Transverse colon (tissue), 4 donors: ENCODE measurements at regions not wholly inside any gene's neighbourhood (a gene's known extent, or its start where the extent isn't known, plus 50 kb on each side); places are given as distances from the start of the nearest gene placed in this dataset.

Experiments used
- DNase-seq: peaks from one replicate; pipeline ENCODE4 v3.0.0-alpha.2; 2019
- H3K27ac ChIP-seq, 4 donors: fragments of 200-600 bp; sonication (generic); 2 replicates each; pipeline ENCODE4 v1.5.1; 2016 to 2018; ENCODE audit warnings: inconsistent platforms in 4 of 4
- H3K27me3 ChIP-seq: fragments of 200-600 bp; sonication (generic); 2 replicates; pipeline ENCODE4 v1.5.1; 2017; ENCODE audit warnings: inconsistent platforms
- H3K36me3 ChIP-seq, 4 donors: fragments of 200-600 bp; sonication (generic); 2 replicates each; pipeline ENCODE4 v1.5.1; 2017 to 2019; ENCODE audit warnings: inconsistent platforms in 4 of 4
- H3K4me1 ChIP-seq, 4 donors: fragments of 200-600 bp; sonication (generic); 2 replicates each; pipeline ENCODE4 v1.5.1; 2017 to 2020; ENCODE audit warnings: inconsistent platforms in 4 of 4
- H3K4me3 ChIP-seq, 4 donors: fragments of 200-600 bp; sonication (generic); 1 replicate in 1 of 4; 2 replicates in 3 of 4; pipeline versions ENCODE4 v1.5.1 to v1.6.1; 2017 to 2019; ENCODE audit warnings: inconsistent platforms in 4 of 4
- H3K9me3 ChIP-seq, 2 donors: fragments of 200-600 bp; sonication (generic); 2 replicates each; pipeline ENCODE4 v1.5.1; 2017 to 2019; ENCODE audit warnings: inconsistent platforms in 2 of 2
- EP300 ChIP-seq: sonication (generic); formaldehyde crosslinking; IDR thresholded peaks from one replicate; pipeline ENCODE4 v1.6.1; 2017; ENCODE audit warnings: antibody characterized with exemption, low read depth
- POLR2A ChIP-seq: fragments of 450-650 bp; IDR thresholded peaks from one replicate; pipeline ENCODE4 v1.6.1; 2016; ENCODE audit warnings: antibody characterized with exemption, mild to moderate bottlenecking, moderate library complexity
- POLR2AphosphoS5 ChIP-seq, 3 donors: sonication (generic); formaldehyde crosslinking; IDR thresholded peaks; one replicate each; pipeline ENCODE4 v1.6.1; 2016; ENCODE audit warnings: antibody characterized with exemption in 3 of 3
- WGBS, 2 donors: methylation state at CpG; one replicate each; pipeline ENCODE4 v1.1.5; 2018; ENCODE audit warnings: low coverage in 1 of 2; 5-methylcytosine and 5-hydroxymethylcytosine counted together
- in situ Hi-C, 4 donors: fragments of 200-750 bp; cut with MboI; loops; one replicate each; pipeline versions ENCODE4 v1.15.0 to v1.15.1; 2017; ENCODE audit warnings: low sequenced_read_pairs in 3 of 4, low pct_ligation_motif_present in 1 of 4, low pct_unique_long_range_greater_than_20kb in 1 of 4
- intact Hi-C: fragments of 100-400 bp; cut with DNase I; formaldehyde crosslinking; loops from one replicate; pipeline ENCODE4 v1.15.1; 2023; ENCODE audit warnings: low total_unique reads
- TF ChIP-seq, protein P1 (sequence below), 5 experiments: fragments of 200-600 bp in 3 of 5; fragments of 450-650 bp in 2 of 5; sonication (generic) in 3 of 5; IDR thresholded peaks; 1 replicate in 2 of 5; 2 replicates in 3 of 5; pipeline ENCODE4 v1.5.1; 2016 to 2017; ENCODE audit warnings: antibody characterized with exemption in 5 of 5, inconsistent platforms in 3 of 5, mild to moderate bottlenecking in 2 of 5, moderate library complexity in 1 of 5

DNA sequence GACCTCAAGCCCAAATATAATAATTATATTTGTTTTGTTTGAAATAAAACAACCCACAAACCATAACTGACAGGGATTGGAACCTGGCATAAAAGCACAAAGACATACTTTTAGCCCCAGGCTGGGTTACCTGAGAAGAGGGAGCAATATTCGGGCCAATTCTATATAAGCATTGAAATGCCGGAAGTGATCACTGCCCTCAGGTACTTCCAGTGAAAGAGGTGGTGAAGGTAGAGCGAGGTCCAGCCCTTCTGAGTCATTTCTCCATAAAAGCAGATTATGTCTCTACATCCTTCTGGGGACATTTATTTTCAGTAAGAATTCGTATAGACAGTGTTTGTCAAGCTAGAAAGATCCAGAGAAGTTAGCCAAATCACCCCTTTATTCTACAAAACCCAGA, 59.6 kb downstream of the GCNT4 start:
- no peaks in the 10 kb centered on the region for H3K4me1 ChIP-seq
- H3K4me3 ChIP-seq, result no peak overlapping the region
- no peaks in the 10 kb centered on the region for H3K36me3 ChIP-seq
- H3K9me3 ChIP-seq, result no peaks in the 10 kb centered on the region
- no peaks in the 10 kb centered on the region for H3K27me3 ChIP-seq
- no peak for DNase-seq
- 70 to 89% methylated on average over 3 to 4 of the region's 4 CpGs for WGBS, 2 donors
- no peak overlapping the region for H3K27ac ChIP-seq
- TF ChIP-seq EP300 (no peak), POLR2A (no peak), POLR2AphosphoS5 (IDR thresholded peaks at IDR 0.05) (no peak)
- TF ChIP-seq, protein P1, sequence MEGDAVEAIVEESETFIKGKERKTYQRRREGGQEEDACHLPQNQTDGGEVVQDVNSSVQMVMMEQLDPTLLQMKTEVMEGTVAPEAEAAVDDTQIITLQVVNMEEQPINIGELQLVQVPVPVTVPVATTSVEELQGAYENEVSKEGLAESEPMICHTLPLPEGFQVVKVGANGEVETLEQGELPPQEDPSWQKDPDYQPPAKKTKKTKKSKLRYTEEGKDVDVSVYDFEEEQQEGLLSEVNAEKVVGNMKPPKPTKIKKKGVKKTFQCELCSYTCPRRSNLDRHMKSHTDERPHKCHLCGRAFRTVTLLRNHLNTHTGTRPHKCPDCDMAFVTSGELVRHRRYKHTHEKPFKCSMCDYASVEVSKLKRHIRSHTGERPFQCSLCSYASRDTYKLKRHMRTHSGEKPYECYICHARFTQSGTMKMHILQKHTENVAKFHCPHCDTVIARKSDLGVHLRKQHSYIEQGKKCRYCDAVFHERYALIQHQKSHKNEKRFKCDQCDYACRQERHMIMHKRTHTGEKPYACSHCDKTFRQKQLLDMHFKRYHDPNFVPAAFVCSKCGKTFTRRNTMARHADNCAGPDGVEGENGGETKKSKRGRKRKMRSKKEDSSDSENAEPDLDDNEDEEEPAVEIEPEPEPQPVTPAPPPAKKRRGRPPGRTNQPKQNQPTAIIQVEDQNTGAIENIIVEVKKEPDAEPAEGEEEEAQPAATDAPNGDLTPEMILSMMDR (IDR thresholded peaks at IDR 0.05), result no peak
- intact Hi-C loops, result no loop called here
- in situ Hi-C loops, result no loop called here

DNA sequence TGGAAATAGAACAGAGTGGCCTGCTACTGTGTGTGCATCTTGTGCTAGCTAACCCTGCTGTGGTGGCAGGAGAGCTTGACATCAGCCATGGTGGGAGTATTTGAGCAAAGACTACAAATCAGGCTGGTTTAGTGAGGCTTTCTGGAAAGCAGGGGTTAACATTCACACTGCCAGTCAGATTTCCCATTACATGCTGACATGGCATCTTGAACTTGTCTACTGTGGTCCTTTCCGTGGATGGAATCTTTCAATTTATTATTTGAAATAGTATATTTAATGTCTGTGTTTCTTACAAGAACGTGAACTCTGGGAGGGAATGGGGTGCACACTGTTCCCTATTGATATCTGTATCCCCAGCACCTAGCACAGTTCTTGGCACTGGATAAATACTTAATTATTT, 60.8 kb downstream of the GCNT4 start:
- Histone ChIP-seq H3K9me3 (no peaks in the 10 kb centered on the region), H3K27me3 (no peaks in the 10 kb centered on the region), H3K27ac (no peak overlapping the region), H3K4me1 (no peaks in the 10 kb centered on the region), H3K4me3 (no peak overlapping the region), H3K36me3 (no peaks in the 10 kb centered on the region)
- WGBS, 2 donors, result 92 to 93% methylated on average over 2 of the region's 2 CpGs
- TF ChIP-seq, protein P1 (IDR thresholded peaks at IDR 0.05), result no peak
- no peak for TF ChIP-seq POLR2A
- TF ChIP-seq EP300, result no peak
- no peak for TF ChIP-seq POLR2AphosphoS5 (IDR thresholded peaks at IDR 0.05)
- DNase-seq, result no peak
- intact Hi-C loops, result no loop called here
- in situ Hi-C loops, result no loop called here

DNA sequence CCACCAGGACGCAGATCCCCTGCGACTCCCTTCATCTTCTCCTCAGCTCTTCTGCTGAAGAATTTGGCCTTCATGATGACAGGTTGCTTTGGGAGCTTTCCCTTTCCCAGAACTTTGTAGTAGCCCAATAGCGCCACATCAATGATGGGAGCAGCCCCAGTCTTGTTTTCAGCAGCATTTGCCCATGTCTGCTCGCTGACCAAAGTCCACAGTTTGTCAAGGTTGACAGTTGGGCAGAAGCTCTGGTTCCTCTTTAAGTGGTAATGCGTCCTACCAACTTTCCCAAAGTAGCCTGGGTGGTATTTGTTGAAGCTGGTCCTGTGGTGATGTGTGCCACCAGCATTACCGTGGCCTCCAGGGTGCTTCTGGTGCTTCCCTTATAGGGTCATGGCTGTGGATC, 62.2 kb downstream of the GCNT4 start:
- H3K9me3 ChIP-seq, result no peaks in the 10 kb centered on the region
- H3K27ac ChIP-seq, result no peak overlapping the region
- no peaks in the 10 kb centered on the region for H3K27me3 ChIP-seq
- no peaks in the 10 kb centered on the region for H3K4me1 ChIP-seq
- no peak for DNase-seq
- no peaks in the 10 kb centered on the region for H3K36me3 ChIP-seq
- 87 to 100% methylated on average over 2 to 6 of the region's 6 CpGs for WGBS, 2 donors
- in situ Hi-C loops (no loop called here), intact Hi-C loops (no loop called here)
- TF ChIP-seq EP300, result no peak
- TF ChIP-seq, protein P1 (IDR thresholded peaks at IDR 0.05), result no peak
- TF ChIP-seq POLR2AphosphoS5 (IDR thresholded peaks at IDR 0.05), result no peak
- TF ChIP-seq POLR2A, result no peak
- no peak overlapping the region for H3K4me3 ChIP-seq

DNA sequence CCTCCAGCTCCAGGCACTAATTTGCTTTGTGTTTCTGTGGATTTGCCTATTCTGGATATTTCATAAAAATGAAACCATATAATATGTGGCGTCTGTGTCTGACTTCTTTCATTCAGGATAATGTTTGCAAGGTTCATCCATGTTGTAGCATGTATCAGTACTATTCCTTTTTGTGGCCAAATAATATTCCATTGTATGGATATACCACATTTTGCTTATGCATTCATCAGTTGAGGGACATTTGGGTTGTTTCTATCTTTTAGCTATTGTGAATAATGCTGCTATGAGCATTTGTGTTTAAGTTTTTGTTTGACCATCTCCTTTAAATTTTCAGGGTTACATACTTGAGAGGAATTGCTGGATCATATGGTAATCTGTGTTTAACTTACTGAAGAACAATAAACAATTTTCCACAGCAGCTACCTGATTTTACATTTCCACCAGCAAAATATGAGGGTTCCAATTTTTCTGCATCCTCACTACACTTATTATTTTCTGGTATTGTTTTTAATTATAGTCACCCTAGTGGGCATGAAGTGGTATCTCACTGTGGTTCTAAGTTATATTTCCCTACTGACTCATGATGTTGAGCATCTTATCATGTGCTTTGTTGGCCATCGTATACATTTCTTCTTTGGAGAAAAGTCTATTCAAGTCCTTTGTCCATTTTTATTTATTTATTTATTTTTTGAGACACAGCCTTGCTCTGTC, 63.9 kb downstream of the GCNT4 start:
- no peak for DNase-seq
- Histone ChIP-seq H3K27ac (no peak overlapping the region), H3K36me3 (no peaks in the 10 kb centered on the region), H3K9me3 (no peaks in the 10 kb centered on the region), H3K4me3 (no peak overlapping the region), H3K4me1 (no peaks in the 10 kb centered on the region), H3K27me3 (no peaks in the 10 kb centered on the region)
- in situ Hi-C loops, result no loop called here
- TF ChIP-seq, protein P1 (IDR thresholded peaks at IDR 0.05), result no peak
- TF ChIP-seq EP300 (no peak), POLR2A (no peak), POLR2AphosphoS5 (IDR thresholded peaks at IDR 0.05) (no peak)
- intact Hi-C loops, result no loop called here
- 92 to 94% methylated on average over 2 of the region's 2 CpGs for WGBS, 2 donors
